ACHN (cell line): ENCODE measurements at regions not wholly inside any gene's neighbourhood (a gene's known extent, or its start where the extent isn't known, plus 50 kb on each side); places are given as distances from the start of the nearest gene placed in this dataset.

Experiments used
- DNase-seq: peaks from one replicate; pipeline ENCODE4 v3.0.0-alpha.2; 2015
- in situ Hi-C: cut with HindIII; loops from 2 replicates; pipeline ENCODE4 v1.10.0; 2017; ENCODE audit warnings: low sequenced_read_pairs, low pct_ligation_motif_present, low pct_unique_long_range_greater_than_20kb

GRCh38 chr18:45379903-45380302 lies 235.4 kb upstream of the SLC14A2 start:
- in situ Hi-C loops = no loop called here
- DNase-seq = no peak

GRCh38 chr18:45381282-45381681 lies 234.0 kb upstream of the SLC14A2 start:
- DNase-seq = no peak
- in situ Hi-C loops = no loop called here

GRCh38 chr18:45383228-45383627 lies 232.0 kb upstream of the SLC14A2 start:
- in situ Hi-C loops = no loop called here

GRCh38 chr18:45384137-45384961 lies 230.9 kb upstream of the SLC14A2 start:
- peak; percentile 58 for DNase-seq
- in situ Hi-C loops = no loop called here

More at GRCh38 chr18:45383228-45383627, 232.0 kb upstream of the SLC14A2 start:
- DNase-seq = no peak

- no peak for DNase-seq
- in situ Hi-C loops = no loop called here
Observed at GRCh38 chr18:45384962-45385315, 230.3 kb upstream of the SLC14A2 start.

GRCh38 chr18:45386041-45386655 lies 229.1 kb upstream of the SLC14A2 start:
- DNase-seq = peak; percentile 40
- in situ Hi-C loops = no loop called here

GRCh38 chr18:45387229-45387628 lies 228.0 kb upstream of the SLC14A2 start:
- in situ Hi-C loops = no loop called here
- no peak for DNase-seq

- in situ Hi-C loops = no loop called here
- no peak for DNase-seq
Observed at GRCh38 chr18:45398448-45398847, 216.8 kb upstream of the SLC14A2 start.

- DNase-seq = no peak
- in situ Hi-C loops = no loop called here
Observed at GRCh38 chr18:45399146-45399545, 216.1 kb upstream of the SLC14A2 start.

- in situ Hi-C loops = no loop called here
Observed at GRCh38 chr18:45399643-45400042, 215.6 kb upstream of the SLC14A2 start.

GRCh38 chr18:45402485-45403056 lies 212.7 kb upstream of the SLC14A2 start:
- DNase-seq = peak; percentile 36
- in situ Hi-C loops = no loop called here

More at GRCh38 chr18:45399643-45400042, 215.6 kb upstream of the SLC14A2 start:
- no peak for DNase-seq

- in situ Hi-C loops = no loop called here
- DNase-seq = no peak
Observed at GRCh38 chr18:45403341-45404049, 211.8 kb upstream of the SLC14A2 start.

- DNase-seq = no peak
- in situ Hi-C loops = no loop called here
Observed at GRCh38 chr18:45408218-45408617, 207.1 kb upstream of the SLC14A2 start.

GRCh38 chr18:45409971-45410370 lies 205.3 kb upstream of the SLC14A2 start:
- in situ Hi-C loops = no loop called here

GRCh38 chr18:45412577-45412976 lies 202.7 kb upstream of the SLC14A2 start:
- no peak for DNase-seq
- in situ Hi-C loops = no loop called here

More at GRCh38 chr18:45409971-45410370, 205.3 kb upstream of the SLC14A2 start:
- DNase-seq = no peak

- DNase-seq = no peak
- in situ Hi-C loops = no loop called here
Observed at GRCh38 chr18:45413180-45413836, 202.0 kb upstream of the SLC14A2 start.

- in situ Hi-C loops = no loop called here
- no peak for DNase-seq
Observed at GRCh38 chr18:45415614-45416013, 199.7 kb upstream of the SLC14A2 start.

GRCh38 chr18:45416168-45416567 lies 199.1 kb upstream of the SLC14A2 start:
- in situ Hi-C loops = no loop called here

GRCh38 chr18:45417392-45417791 lies 197.9 kb upstream of the SLC14A2 start:
- in situ Hi-C loops = no loop called here
- DNase-seq = no peak

More at GRCh38 chr18:45416168-45416567, 199.1 kb upstream of the SLC14A2 start:
- no peak for DNase-seq
